Suppressor macrophage treated with lipopolysaccharide for 4 hours (primary cell): ENCODE measurements at regions not wholly inside any gene's neighbourhood (a gene's known extent, or its start where the extent isn't known, plus 50 kb on each side); places are given as distances from the start of the nearest gene placed in this dataset.

ENCODE experiments used
- DNase-seq: peaks from one replicate; pipeline ENCODE4 v3.0.0-alpha.2; 2020

DNA sequence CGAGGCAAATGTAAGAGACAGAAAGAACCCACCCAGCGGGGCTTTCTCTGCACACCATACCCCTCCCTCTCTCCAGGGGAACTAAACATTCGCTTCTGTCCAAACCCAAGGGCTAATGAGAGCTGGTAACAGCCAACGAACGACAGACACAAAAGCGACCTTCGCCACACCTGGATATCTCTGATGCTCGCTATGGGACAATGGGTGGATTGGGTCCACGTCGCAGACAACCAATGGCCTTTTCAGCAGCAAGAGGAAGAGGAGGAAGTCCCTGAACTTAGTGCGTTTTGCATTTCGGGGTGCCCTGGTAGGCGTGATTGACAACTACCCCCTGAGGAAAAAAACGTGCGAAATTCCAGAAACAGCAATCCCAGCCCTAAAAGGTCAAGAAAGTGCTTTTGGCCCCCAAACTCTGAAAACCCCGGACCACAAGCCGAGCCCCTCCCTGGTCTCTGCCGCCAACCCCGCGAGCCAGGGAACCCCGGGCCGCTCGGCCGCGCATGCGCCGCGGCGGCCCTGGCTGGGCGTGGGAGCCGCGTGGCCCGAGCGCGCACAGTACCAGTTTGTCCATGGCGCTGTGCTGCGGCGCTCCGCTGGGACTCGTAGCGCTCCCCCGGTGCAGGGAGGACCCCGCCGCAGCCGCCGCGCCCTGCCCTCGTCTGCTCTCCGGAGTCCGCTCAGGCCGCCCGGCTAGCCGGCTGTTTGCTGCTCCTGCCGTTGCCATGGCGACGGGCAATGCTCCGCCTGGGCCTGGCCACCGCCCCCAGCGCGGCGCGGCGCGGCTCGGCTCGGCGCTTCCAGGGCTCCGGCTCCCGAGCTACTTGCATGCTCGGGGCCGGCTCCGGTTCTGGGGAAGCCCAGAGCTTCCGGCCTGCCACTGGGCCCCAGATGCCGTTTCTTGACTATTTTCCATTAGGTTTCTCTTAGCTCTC is 66.9 kb upstream of the DNAH5 start:
- peak; percentile 82 for DNase-seq

DNA sequence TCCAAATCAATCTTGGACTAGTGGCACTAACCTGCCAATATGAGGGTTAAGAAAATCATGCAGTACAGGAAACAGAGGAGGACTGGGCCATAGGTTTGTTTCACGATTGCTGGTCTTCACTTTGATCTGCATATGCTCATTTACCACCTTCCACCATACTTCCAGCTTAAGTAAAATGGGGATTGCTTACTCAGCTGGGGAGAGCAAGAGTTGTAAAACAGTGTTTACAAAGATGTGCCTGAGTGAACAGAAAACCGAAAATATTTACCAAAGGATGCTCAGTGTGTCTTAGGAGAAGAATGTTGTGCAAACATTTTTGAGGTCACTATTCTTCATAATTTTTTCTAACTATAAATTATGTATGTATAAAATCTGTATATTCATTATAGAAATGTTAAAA is 65.1 kb upstream of the DNAH5 start:
- no peak for DNase-seq

DNA sequence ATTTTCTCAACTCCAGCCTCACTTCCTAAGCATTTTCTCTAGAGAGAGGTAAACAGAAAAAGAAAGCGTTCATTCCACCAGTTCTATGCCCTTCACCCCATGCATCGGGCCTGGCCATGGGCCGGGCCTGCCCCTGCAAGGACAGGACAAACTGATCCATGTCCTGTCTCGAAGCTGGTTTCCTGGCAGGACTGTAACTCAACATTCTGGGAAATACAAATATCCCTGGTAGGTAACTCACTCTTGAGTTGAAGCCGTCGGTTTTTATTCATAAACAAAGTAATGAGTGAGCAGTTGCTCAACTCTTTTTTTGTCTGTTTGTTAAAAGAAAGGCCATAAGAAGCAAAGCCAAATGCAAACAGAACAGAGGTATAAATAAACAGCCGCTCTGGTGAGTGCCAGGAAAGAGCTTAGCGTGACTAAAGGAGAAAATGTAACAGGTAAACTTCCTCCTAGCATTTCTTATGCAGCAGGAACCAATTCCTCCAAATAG is 64.4 kb upstream of the DNAH5 start:
- DNase-seq, result no peak

DNA sequence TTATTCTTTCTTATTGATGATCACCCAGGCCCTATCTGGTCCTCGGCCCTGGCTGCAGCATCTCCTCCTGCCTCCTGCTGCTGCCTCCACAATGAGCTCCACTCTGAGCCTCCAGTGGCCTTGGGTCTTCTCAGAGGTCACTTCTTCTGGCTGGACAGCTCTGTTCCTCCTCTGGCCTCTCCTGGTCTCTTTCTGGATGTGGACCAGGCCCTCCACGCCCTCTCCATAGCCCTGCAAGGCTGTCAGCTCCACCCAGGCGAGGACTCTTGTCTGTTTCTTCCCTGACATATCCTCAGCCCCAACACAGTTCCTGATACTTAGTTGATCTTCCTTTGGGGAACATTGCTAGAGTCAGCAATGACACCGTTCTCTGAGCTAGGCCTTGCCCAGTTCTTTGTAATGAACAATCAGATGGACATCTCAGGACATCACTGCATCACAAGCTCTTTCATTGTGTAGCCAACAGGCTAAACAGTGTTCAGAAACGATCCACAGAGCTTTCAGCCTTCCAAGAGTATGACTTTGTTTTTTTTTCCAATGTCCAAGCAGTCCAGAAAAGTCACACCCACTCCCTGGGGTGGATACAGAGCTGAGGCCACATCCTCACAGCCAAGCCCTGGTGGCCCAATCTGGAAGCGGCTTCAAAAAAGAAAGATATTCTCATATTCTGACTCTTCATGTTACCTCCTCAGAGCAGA is 62.5 kb upstream of the DNAH5 start:
- no peak for DNase-seq

- DNase-seq, result no peak
Observed at GRCh38 chr5:14004598-14005394, 60.3 kb upstream of the DNAH5 start.

- DNase-seq, result peak; percentile 49
Observed at GRCh38 chr5:14003936-14004335, 59.4 kb upstream of the DNAH5 start.

DNA sequence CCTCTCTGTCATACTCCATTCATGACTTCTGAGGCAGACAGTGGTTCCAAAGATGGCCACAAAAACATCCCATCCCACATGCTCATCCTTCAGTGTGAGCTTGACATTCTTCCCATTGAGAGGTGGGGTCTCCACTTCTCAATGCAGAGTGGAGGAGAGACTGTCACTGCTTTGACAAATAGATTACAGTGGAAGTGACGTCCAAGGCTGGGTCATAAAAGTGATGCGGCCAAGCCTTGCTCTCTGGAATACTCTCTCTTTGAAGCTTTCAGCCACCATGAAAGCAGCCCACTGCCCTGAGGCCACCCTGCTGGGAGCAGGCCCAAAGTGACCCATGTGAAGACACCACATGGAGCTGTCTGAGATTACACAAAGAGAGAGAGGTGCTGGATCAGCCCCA is 59.0 kb upstream of the DNAH5 start:
- DNase-seq, result no peak

- DNase-seq, result no peak
Observed at GRCh38 chr5:13998254-13998653, 53.8 kb upstream of the DNAH5 start.

- no peak for DNase-seq
Observed at GRCh38 chr5:13997514-13997913, 53.0 kb upstream of the DNAH5 start.

DNA sequence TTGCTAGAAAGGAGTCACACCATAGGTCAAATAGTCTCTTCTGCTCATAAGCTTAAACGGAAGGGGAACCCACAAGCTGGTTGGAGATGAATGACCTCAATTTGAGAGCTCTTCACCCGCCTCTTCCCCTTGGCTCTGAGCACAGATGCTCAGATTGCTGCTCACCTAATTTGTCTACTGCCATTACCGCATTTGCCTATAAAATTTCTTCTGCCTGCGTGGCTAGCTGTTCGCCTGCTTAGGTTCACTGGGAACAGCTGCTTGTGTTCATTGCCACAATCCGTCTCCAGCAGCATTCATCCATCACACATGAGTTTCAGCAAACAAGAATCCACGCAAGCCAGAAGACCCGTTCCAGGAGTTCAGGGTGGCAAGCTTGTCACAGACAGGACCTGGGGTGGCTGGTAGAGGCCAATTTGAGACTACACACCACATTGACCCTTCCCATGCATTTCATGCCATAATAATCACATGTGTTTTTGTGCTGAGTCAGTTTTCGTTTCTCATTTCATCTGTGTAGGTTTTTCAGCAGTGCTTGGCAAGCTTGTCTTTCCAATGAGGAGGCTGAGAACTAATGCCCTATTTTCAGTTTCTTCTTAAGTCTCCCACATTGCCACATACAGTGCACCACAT is 50.2 kb upstream of the DNAH5 start:
- DNase-seq, result no peak
